ENCODE measurements at regions not wholly inside any gene's neighbourhood (a gene's known extent, or its start where the extent isn't known, plus 50 kb on each side); places are given as distances from the start of the nearest gene placed in this dataset.
"Not testable (repeated sequence)": the region's sequence is repeated elsewhere in the genome, so short reads cannot be mapped to it uniquely, and the experiment has no call there.

- not testable (repeated sequence) for TF ChIP-seq MTA2 (IDR thresholded peaks at IDR 0.05; ENCODE audit: low read depth); YBX1 (IDR thresholded peaks at IDR 0.05)
Observed at GRCh38 chr19:28626407-28626806, 586.5 kb downstream of the UQCRFS1 start.
